Stomach (tissue), 4 donors: ENCODE measurements at regions not wholly inside any gene's neighbourhood (a gene's known extent, or its start where the extent isn't known, plus 50 kb on each side); places are given as distances from the start of the nearest gene placed in this dataset.

ENCODE experiments used
- CTCF ChIP-seq, 7 experiments: fragments of 450-650 bp in 4 of 7; fragments of 200-600 bp in 3 of 7; sonication (generic) in 3 of 7; IDR thresholded peaks; one replicate each; pipeline ENCODE4 v1.5.1; 2016 to 2019; ENCODE audit warnings: antibody characterized with exemption in 7 of 7, control low read depth in 2 of 7, mild to moderate bottlenecking in 1 of 7
- EP300 ChIP-seq: sonication (generic); formaldehyde crosslinking; IDR thresholded peaks from one replicate; pipeline ENCODE4 v1.6.1; 2017; ENCODE audit warnings: antibody characterized with exemption
- POLR2A ChIP-seq, 4 donors: fragments of 450-650 bp; IDR thresholded peaks; one replicate each; pipeline ENCODE4 v1.6.1; 2016; ENCODE audit warnings: antibody characterized with exemption in 4 of 4, control low read depth in 2 of 4, mild to moderate bottlenecking in 1 of 4, moderate library complexity in 1 of 4
- POLR2AphosphoS5 ChIP-seq, 3 donors: sonication (generic); formaldehyde crosslinking; IDR thresholded peaks; one replicate each; pipeline ENCODE4 v1.6.1; 2016; ENCODE audit warnings: antibody characterized with exemption in 3 of 3

GRCh38 chr14:64645220-64645892 lies 58.9 kb upstream of the PLEKHG3 start:
- TF ChIP-seq CTCF (IDR thresholded peaks at IDR 0.05) (no peak), POLR2AphosphoS5 (IDR thresholded peaks at IDR 0.05) (peak in 2 of 3 donors; percentile 31 to 68), POLR2A (IDR thresholded peaks at IDR 0.05) (no peak), EP300 (no peak)
